HEK293 (cell line): ENCODE measurements at regions not wholly inside any gene's neighbourhood (a gene's known extent, or its start where the extent isn't known, plus 50 kb on each side); places are given as distances from the start of the nearest gene placed in this dataset.
"Not testable (repeated sequence)": the region's sequence is repeated elsewhere in the genome, so short reads cannot be mapped to it uniquely, and the experiment has no call there.

Source experiments
- CTCF ChIA-PET: fragments of 350-600 bp; formaldehyde crosslinking; extraction: SDS; loops from one replicate; lab custom pipeline; 2021; ENCODE audit warnings: antibody characterized with exemption; lab: Yijun Ruan, JAX
- POLR2A ChIA-PET: fragments of 300-600 bp; formaldehyde crosslinking; extraction: SDS; loops from one replicate; lab custom pipeline; 2020; ENCODE audit warnings: antibody characterized with exemption, inconsistent platforms; lab: Yijun Ruan, JAX
- H3K27ac ChIP-seq: fragments of 200-500 bp; sonication (Bioruptor generic); 2 replicates; pipeline ENCODE4 v1.5.1; 2014; ENCODE audit warnings: low read depth, low read length, control low read depth, inconsistent platforms; ENCODE audit errors: extremely low read depth
- H3K36me3 ChIP-seq, 2 experiments: fragments of 200-500 bp in 1 of 2; sonication (Bioruptor generic) in 1 of 2; 1 replicate in 1 of 2; 2 replicates in 1 of 2; pipeline ENCODE4 v1.5.1; 2014 to 2017; ENCODE audit warnings: inconsistent platforms in 2 of 2, low read length in 2 of 2; ENCODE audit not compliant: control insufficient read depth in 2 of 2, insufficient read depth in 1 of 2
- H3K4me1 ChIP-seq: fragments of 200-500 bp; sonication (Bioruptor generic); 2 replicates; pipeline ENCODE4 v1.5.1; 2014; ENCODE audit warnings: mild to moderate bottlenecking, low read length, inconsistent platforms; ENCODE audit not compliant: control insufficient read depth, insufficient read depth
- H3K4me3 ChIP-seq: 2 replicates; pipeline ENCODE4 v1.5.1; 2011; ENCODE audit warnings: low read depth, mild to moderate bottlenecking, control low read depth, low read length, moderate library complexity
- H3K9me3 ChIP-seq: fragments of 200-500 bp; sonication (Bioruptor generic); 2 replicates; pipeline ENCODE4 v1.5.1; 2014; ENCODE audit warnings: low read depth, low read length, inconsistent platforms; ENCODE audit not compliant: control insufficient read depth, insufficient read depth
- GLIS2 ChIP-seq: fragments of 450-650 bp; formaldehyde crosslinking; IDR thresholded peaks from 2 replicates; pipeline ENCODE4 v1.5.1; 2016; ENCODE audit warnings: missing biosample characterization, missing genetic modification characterization
- REPIN1 ChIP-seq: fragments of 450-650 bp; formaldehyde crosslinking; IDR thresholded peaks from 2 replicates; pipeline ENCODE4 v1.5.1; 2017; ENCODE audit warnings: missing biosample characterization, missing genetic modification characterization, low read depth
- ZNF184 ChIP-seq: fragments of 450-650 bp; IDR thresholded peaks from 2 replicates; pipeline ENCODE4 v1.5.1; 2018; ENCODE audit warnings: missing biosample characterization, mild to moderate bottlenecking, missing genetic modification characterization
- ZNF266 ChIP-seq: fragments of 450-650 bp; formaldehyde crosslinking; IDR thresholded peaks from 2 replicates; pipeline ENCODE4 v1.5.1; 2016; ENCODE audit warnings: missing biosample characterization, missing genetic modification characterization, low read depth
- ZNF350 ChIP-seq: fragments of 450-650 bp; formaldehyde crosslinking; IDR thresholded peaks from 2 replicates; pipeline ENCODE4 v1.5.0; 2017; ENCODE audit warnings: missing biosample characterization, mild to moderate bottlenecking, missing genetic modification characterization
- ZNF366 ChIP-seq: fragments of 450-650 bp; formaldehyde crosslinking; conservative IDR thresholded peaks from 2 replicates; pipeline ENCODE4 v1.5.1; 2016; ENCODE audit warnings: missing biosample characterization, missing genetic modification characterization
- ZNF501 ChIP-seq: fragments of 450-650 bp; formaldehyde crosslinking; IDR thresholded peaks from 2 replicates; pipeline ENCODE4 v1.5.1; 2016; ENCODE audit warnings: missing biosample characterization, missing genetic modification characterization
- ZNF513 ChIP-seq: fragments of 450-650 bp; IDR thresholded peaks from 2 replicates; pipeline ENCODE4 v1.5.1; 2018; ENCODE audit warnings: missing biosample characterization, missing genetic modification characterization
- ZNF580 ChIP-seq: fragments of 450-650 bp; formaldehyde crosslinking; IDR thresholded peaks from 2 replicates; pipeline ENCODE4 v1.5.1; 2016; ENCODE audit warnings: missing biosample characterization, missing genetic modification characterization
- ZNF600 ChIP-seq: fragments of 450-650 bp; formaldehyde crosslinking; IDR thresholded peaks from 2 replicates; pipeline ENCODE4 v1.5.1; 2016; ENCODE audit warnings: missing biosample characterization, missing genetic modification characterization
- ZNF654 ChIP-seq: fragments of 450-650 bp; formaldehyde crosslinking; IDR thresholded peaks from 2 replicates; pipeline ENCODE4 v1.5.1; 2016; ENCODE audit warnings: low read depth, missing biosample characterization, missing genetic modification characterization
- TF ChIP-seq, protein P1 (sequence below): fragments of 450-650 bp; formaldehyde crosslinking; IDR thresholded peaks from 2 replicates; pipeline ENCODE4 v1.5.1; 2016; ENCODE audit warnings: missing biosample characterization, missing genetic modification characterization

- Histone ChIP-seq H3K4me3 (no peak overlapping the region), H3K9me3 (no peaks in the 10 kb centered on the region), H3K4me1 (no peaks in the 10 kb centered on the region), H3K36me3 (no peaks in the 10 kb centered on the region), H3K27ac (no peak overlapping the region)
- ChIA-PET CTCF (interaction anchor here (0.6 kb wide), 1 partner anchor 118 kb away, joined by 3 read pairs; no protein-coding TSS in a partner anchor), POLR2A (no interaction called here)
- TF ChIP-seq ZNF513 (tag by site-specific recombination), result no peak
- TF ChIP-seq ZNF350 (tag by site-specific recombination), result no peak
- TF ChIP-seq ZNF184 (tag by site-specific recombination), result no peak
Observed at GRCh38 chr3:15940641-15941040, 142.9 kb upstream of the ANKRD28 start.

DNA sequence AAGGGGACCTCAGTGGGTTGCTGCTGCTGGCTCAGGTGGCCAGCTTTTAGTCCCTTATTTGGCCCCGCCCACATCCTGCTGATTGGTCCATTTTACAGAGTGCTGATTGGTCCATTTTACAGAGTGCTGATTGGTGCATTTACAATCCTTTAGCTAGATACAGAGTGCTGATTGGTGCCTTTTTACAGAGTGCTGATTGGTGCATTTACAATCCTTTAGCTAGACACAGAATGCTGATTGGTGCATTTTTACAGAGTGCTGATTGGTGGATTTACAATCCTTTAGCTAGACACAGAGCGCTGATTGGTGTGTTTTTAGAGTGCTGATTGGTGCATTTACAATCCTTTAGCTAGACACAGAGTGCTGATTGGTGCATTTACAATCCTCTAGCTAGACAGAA is 143.7 kb upstream of the ANKRD28 start:
- H3K27ac ChIP-seq, H3K4me1 ChIP-seq, H3K36me3 ChIP-seq, H3K9me3 ChIP-seq, H3K4me3 ChIP-seq, POLR2A ChIA-PET: not testable (repeated sequence)
- CTCF ChIA-PET, result interaction anchor here (0.9 kb wide), 1 partner anchor 33 kb away, joined by 4 read pairs; no protein-coding TSS in a partner anchor

DNA sequence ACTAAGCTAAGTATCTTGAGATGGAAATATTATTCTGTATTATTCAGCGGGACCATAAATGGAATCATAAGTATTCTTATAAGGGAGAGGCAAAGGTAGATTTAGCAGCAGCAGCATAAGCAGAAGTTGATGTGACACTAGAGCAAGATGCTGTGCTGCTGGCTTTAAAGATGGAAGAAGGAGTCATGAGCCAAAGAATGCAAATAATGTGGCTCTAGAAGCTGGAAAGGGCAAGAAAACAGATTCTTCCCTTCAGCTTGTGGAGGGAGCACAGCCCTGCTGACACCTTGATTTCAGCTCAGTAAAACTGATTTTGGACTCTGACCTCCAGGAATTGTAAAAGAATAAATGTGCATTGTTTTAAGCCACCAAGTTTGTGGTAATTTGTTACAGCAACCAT is 144.2 kb upstream of the ANKRD28 start:
- Histone ChIP-seq H3K36me3 (no peaks in the 10 kb centered on the region), H3K4me1 (no peaks in the 10 kb centered on the region), H3K27ac (no peak overlapping the region)
- TF ChIP-seq, protein P1, sequence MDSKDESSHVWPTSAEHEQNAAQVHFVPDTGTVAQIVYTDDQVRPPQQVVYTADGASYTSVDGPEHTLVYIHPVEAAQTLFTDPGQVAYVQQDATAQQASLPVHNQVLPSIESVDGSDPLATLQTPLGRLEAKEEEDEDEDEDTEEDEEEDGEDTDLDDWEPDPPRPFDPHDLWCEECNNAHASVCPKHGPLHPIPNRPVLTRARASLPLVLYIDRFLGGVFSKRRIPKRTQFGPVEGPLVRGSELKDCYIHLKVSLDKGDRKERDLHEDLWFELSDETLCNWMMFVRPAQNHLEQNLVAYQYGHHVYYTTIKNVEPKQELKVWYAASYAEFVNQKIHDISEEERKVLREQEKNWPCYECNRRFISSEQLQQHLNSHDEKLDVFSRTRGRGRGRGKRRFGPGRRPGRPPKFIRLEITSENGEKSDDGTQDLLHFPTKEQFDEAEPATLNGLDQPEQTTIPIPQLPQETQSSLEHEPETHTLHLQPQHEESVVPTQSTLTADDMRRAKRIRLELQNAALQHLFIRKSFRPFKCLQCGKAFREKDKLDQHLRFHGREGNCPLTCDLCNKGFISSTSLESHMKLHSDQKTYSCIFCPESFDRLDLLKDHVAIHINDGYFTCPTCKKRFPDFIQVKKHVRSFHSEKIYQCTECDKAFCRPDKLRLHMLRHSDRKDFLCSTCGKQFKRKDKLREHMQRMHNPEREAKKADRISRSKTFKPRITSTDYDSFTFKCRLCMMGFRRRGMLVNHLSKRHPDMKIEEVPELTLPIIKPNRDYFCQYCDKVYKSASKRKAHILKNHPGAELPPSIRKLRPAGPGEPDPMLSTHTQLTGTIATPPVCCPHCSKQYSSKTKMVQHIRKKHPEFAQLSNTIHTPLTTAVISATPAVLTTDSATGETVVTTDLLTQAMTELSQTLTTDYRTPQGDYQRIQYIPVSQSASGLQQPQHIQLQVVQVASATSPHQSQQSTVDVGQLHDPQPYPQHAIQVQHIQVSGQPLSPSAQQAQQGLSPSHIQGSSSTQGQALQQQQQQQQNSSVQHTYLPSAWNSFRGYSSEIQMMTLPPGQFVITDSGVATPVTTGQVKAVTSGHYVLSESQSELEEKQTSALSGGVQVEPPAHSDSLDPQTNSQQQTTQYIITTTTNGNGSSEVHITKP (tag by site-specific recombination), result no peak
- TF ChIP-seq REPIN1, result no peak
- TF ChIP-seq ZNF501 (tag by site-specific recombination), result no peak
- TF ChIP-seq ZNF366 (tag by site-specific recombination), result no peak
- TF ChIP-seq ZNF266 (tag by site-specific recombination), result no peak
- TF ChIP-seq, all 188 proteins: peak for 0
- POLR2A ChIA-PET, result no interaction called here
- H3K9me3 ChIP-seq, result no peaks in the 10 kb centered on the region
- H3K4me3 ChIP-seq, result no peak overlapping the region
- CTCF ChIA-PET, result interaction anchor here (0.5 to 1.3 kb wide), 3 partner anchors 11 to 752 kb away, joined by 3 to 4 read pairs (median 4); no protein-coding TSS in a partner anchor

- Histone ChIP-seq H3K4me1 (no peaks in the 10 kb centered on the region), H3K4me3 (no peak overlapping the region), H3K9me3 (no peaks in the 10 kb centered on the region), H3K36me3 (no peaks in the 10 kb centered on the region), H3K27ac (no peak overlapping the region)
- TF ChIP-seq ZNF580 (tag by site-specific recombination) (no peak), ZNF600 (tag by site-specific recombination) (no peak), GLIS2 (tag by site-specific recombination) (no peak), ZNF654 (tag by site-specific recombination) (no peak)
- POLR2A ChIA-PET, result no interaction called here
- CTCF ChIA-PET, result interaction anchor here (0.5 to 1.3 kb wide), 2 partner anchors 11 to 752 kb away, joined by 3 to 4 read pairs; no protein-coding TSS in a partner anchor
Observed at GRCh38 chr3:15942462-15942861, 144.7 kb upstream of the ANKRD28 start.
